HepG2 (cell line): ENCODE measurements at regions not wholly inside any gene's neighbourhood (a gene's known extent, or its start where the extent isn't known, plus 50 kb on each side); places are given as distances from the start of the nearest gene placed in this dataset.

ENCODE experiments used
- ATAC-seq: fragments of 200-7000 bp; cut with Tn5 transposase; 3 replicates; pipeline ENCODE4 v1.9.1; 2020; ENCODE audit warnings: mild to moderate bottlenecking, moderate library complexity
- BruUV-seq: library from RNA; stranded (reverse); fragments of 400-500 nt; replicated peaks from 2 replicates; lab custom pipeline; 2021; lab: Mats Ljungman, UMichigan
- CTCF ChIA-PET: fragments of 300-600 bp; formaldehyde crosslinking; extraction: SDS; loops from one replicate; lab custom pipeline; 2021; ENCODE audit warnings: low total read pairs, inconsistent platforms, low intra/inter-chr PET ratio; lab: Yijun Ruan, JAX
- POLR2A ChIA-PET: fragments of 350-600 bp; sonication (Branson Sonifier 250); formaldehyde crosslinking; loops from one replicate; lab custom pipeline; 2020; ENCODE audit warnings: antibody characterized with exemption, inconsistent platforms; lab: Yijun Ruan, JAX
- DNase-seq: peaks from one replicate; pipeline ENCODE4 v3.0.0-alpha.2; 2015; ENCODE audit warnings: low spot score
- FAIRE-seq: peaks from 3 replicates; lab custom pipeline; 2011; peaks lifted over from hg19 to GRCh38; lab: Jason Lieb, UNC
- H2AFZ ChIP-seq: one replicate; pipeline ENCODE4 v1.6.1; 2011; ENCODE audit warnings: low read length, inconsistent platforms
- H3K27ac ChIP-seq: fragments of 300-600 bp; 3 replicates; pipeline ENCODE4 v1.8.0; 2011; ENCODE audit warnings: mixed run types, mild to moderate bottlenecking, mixed read lengths, low read length, inconsistent platforms; ENCODE audit not compliant: insufficient read depth; ENCODE audit errors: extremely low read length
- H3K27me3 ChIP-seq, 2 experiments: fragments of 200-600 bp in 1 of 2; 2 replicates in 1 of 2; 3 replicates in 1 of 2; pipeline versions ENCODE4 v1.6.0 to v1.8.0; 2011; ENCODE audit warnings: low read length in 2 of 2, mild to moderate bottlenecking in 2 of 2, moderate library complexity in 2 of 2, inconsistent platforms in 1 of 2; ENCODE audit not compliant: insufficient read depth in 2 of 2, control insufficient read depth in 1 of 2
- H3K36me3 ChIP-seq, 2 experiments: fragments of 200-600 bp in 1 of 2; replicated peaks in 1 of 2; 2 replicates in 1 of 2; 3 replicates in 1 of 2; pipeline versions ENCODE4 v1.5.1 to v1.8.0; 2011; ENCODE audit warnings: low read length in 2 of 2, inconsistent platforms in 1 of 2; ENCODE audit not compliant: insufficient read depth in 2 of 2, control insufficient read depth in 1 of 2
- H3K4me1 ChIP-seq: 2 replicates; pipeline ENCODE4 v1.5.1; 2012; ENCODE audit warnings: low read length, inconsistent platforms; ENCODE audit not compliant: insufficient read depth
- H3K4me2 ChIP-seq: 2 replicates; pipeline ENCODE4 v1.6.0; 2011; ENCODE audit warnings: low read depth, low read length, inconsistent platforms
- H3K4me3 ChIP-seq, 3 experiments: fragments of 200-600 bp in 1 of 3; sonication (generic), shearing (Covaris generic) in 1 of 3; replicated peaks in 1 of 3; 2 replicates each; pipeline ENCODE4 v1.5.1; 2011 to 2016; ENCODE audit warnings: low read length in 3 of 3, inconsistent platforms in 2 of 3, low read depth in 2 of 3, mild to moderate bottlenecking in 2 of 3, control low read depth in 1 of 3, mixed read lengths in 1 of 3; ENCODE audit not compliant: insufficient read depth in 1 of 3
- H3K79me2 ChIP-seq: one replicate; pipeline ENCODE4 v1.6.1; 2011; ENCODE audit warnings: low read length, inconsistent platforms; ENCODE audit not compliant: insufficient read depth
- H3K9ac ChIP-seq: 2 replicates; pipeline ENCODE4 v1.6.0; 2011; ENCODE audit warnings: mild to moderate bottlenecking, low read depth, low read length, inconsistent platforms; ENCODE audit not compliant: insufficient read depth
- H3K9me3 ChIP-seq: 2 replicates; pipeline ENCODE4 v1.5.1; 2012; ENCODE audit warnings: mild to moderate bottlenecking, low read length
- H4K20me1 ChIP-seq: 2 replicates; pipeline ENCODE4 v1.6.0; 2011; ENCODE audit warnings: inconsistent platforms, mild to moderate bottlenecking, low read length, moderate library complexity; ENCODE audit not compliant: insufficient read depth
- ARHGAP35 ChIP-seq: sonication (generic); formaldehyde crosslinking; IDR thresholded peaks from 2 replicates; pipeline ENCODE4 v1.9.0; 2022; ENCODE audit warnings: mild to moderate bottlenecking, inconsistent platforms, moderate library complexity, missing genetic modification reagents, borderline replicate concordance
- DMAP1 ChIP-seq: IDR thresholded peaks from 2 replicates; pipeline ENCODE4 v1.6.1; 2016
- EED ChIP-seq: sonication (generic); formaldehyde crosslinking; IDR thresholded peaks from 2 replicates; pipeline ENCODE4 v1.5.0; 2020; ENCODE audit warnings: mild to moderate bottlenecking, missing genetic modification reagents
- MAFG ChIP-seq: sonication (generic); formaldehyde crosslinking; IDR thresholded peaks from 2 replicates; pipeline ENCODE4 v1.5.1; 2020; ENCODE audit warnings: mild to moderate bottlenecking, missing genetic modification reagents
- ZNF33A ChIP-seq: sonication (generic); formaldehyde crosslinking; IDR thresholded peaks from 2 replicates; pipeline ENCODE4 v1.5.1; 2020; ENCODE audit warnings: missing genetic modification reagents, mild to moderate bottlenecking, moderate library complexity, borderline replicate concordance
- ZNF564 ChIP-seq: sonication (generic); formaldehyde crosslinking; IDR thresholded peaks from 2 replicates; pipeline ENCODE4 v1.8.1; 2023; ENCODE audit warnings: mild to moderate bottlenecking, missing genetic modification reagents
- ZNF772 ChIP-seq: sonication (generic); formaldehyde crosslinking; IDR thresholded peaks from 2 replicates; pipeline ENCODE4 v1.5.0; 2020; ENCODE audit warnings: mild to moderate bottlenecking, missing genetic modification reagents
- ZNF841 ChIP-seq: sonication (generic); formaldehyde crosslinking; IDR thresholded peaks from 2 replicates; pipeline ENCODE4 v1.8.1; 2023; ENCODE audit warnings: missing genetic modification reagents, borderline replicate concordance
- WGBS: methylation state at CpG from one replicate; pipeline ENCODE4 v1.1.6; 2017; ENCODE audit warnings: low lambda C conversion rate; 5-methylcytosine and 5-hydroxymethylcytosine counted together
- in situ Hi-C: cut with HindIII; loops from 2 replicates; pipeline ENCODE4 v1.10.0; 2017; ENCODE audit warnings: low pct_unique_long_range_greater_than_20kb; ENCODE audit not compliant: extremely low pct_ligation_motif_present
- intact Hi-C: fragments of 100-400 bp; cut with micrococcal nuclease; formaldehyde crosslinking; loops from one replicate; pipeline ENCODE4 v1.10.0; 2022; ENCODE audit not compliant: unreplicated experiment
- TF ChIP-seq, protein P1 (sequence below): sonication (generic); formaldehyde crosslinking; IDR thresholded peaks from 2 replicates; pipeline ENCODE4 v1.8.0; 2022; ENCODE audit warnings: mild to moderate bottlenecking, missing genetic modification reagents, moderate library complexity
- TF ChIP-seq, protein P2 (sequence below): sonication (generic); formaldehyde crosslinking; IDR thresholded peaks from 2 replicates; pipeline ENCODE4 v1.5.1; 2020; ENCODE audit warnings: missing genetic modification reagents, mild to moderate bottlenecking, borderline replicate concordance
- TF ChIP-seq, protein P3 (sequence below): IDR thresholded peaks from 2 replicates; pipeline ENCODE4 v1.6.1; 2018; ENCODE audit warnings: missing genetic modification reagents
- TF ChIP-seq, protein P4 (sequence below): IDR thresholded peaks from 2 replicates; pipeline ENCODE4 v1.6.1; 2016; ENCODE audit warnings: missing compliant biosample characterization, missing genetic modification reagents, borderline replicate concordance
- TF ChIP-seq, protein P5 (sequence below): sonication (generic); formaldehyde crosslinking; IDR thresholded peaks from 2 replicates; pipeline ENCODE4 v1.5.1; 2020; ENCODE audit warnings: mild to moderate bottlenecking, missing genetic modification reagents, borderline replicate concordance

DNA sequence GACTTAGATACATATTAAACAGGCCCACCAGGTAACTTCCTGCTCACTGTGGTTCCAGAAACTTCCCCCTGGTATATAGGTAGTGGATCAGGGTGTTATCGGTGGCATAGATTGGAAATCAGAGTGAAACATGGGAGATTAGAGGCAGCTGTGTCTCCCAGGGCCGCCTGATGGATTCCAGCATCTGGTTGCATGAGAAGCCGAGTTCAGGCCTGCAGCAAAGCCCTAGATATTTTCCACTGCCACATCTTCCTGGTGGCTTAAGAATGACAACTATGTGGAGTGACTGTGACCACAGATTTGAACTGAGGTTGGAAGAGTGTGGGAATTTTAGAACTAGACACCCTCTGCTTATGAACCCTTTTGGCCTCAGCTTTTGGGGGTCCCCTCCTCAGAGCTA is 184.8 kb upstream of the NTF3 start:
- 3% methylated on average over 3 of the region's 3 CpGs for WGBS
- POLR2A ChIA-PET: no interaction called here
- BruUV-seq: no TSS peak
- H3K79me2 ChIP-seq: no peaks in the 10 kb centered on the region
- H3K9me3 ChIP-seq: no peaks in the 10 kb centered on the region
- FAIRE-seq: no peak
- ATAC-seq: no peak
- intact Hi-C loops (no loop called here), in situ Hi-C loops (no loop called here)
- CTCF ChIA-PET: no interaction called here
- no peak overlapping the region for H3K27ac ChIP-seq
- no peak overlapping the region for H3K4me3 ChIP-seq
- H3K36me3 ChIP-seq: no peaks in the 10 kb centered on the region
- H3K27me3 ChIP-seq: no peaks in the 10 kb centered on the region
- no peak overlapping the region for H2AFZ ChIP-seq
- TF ChIP-seq, protein P1, sequence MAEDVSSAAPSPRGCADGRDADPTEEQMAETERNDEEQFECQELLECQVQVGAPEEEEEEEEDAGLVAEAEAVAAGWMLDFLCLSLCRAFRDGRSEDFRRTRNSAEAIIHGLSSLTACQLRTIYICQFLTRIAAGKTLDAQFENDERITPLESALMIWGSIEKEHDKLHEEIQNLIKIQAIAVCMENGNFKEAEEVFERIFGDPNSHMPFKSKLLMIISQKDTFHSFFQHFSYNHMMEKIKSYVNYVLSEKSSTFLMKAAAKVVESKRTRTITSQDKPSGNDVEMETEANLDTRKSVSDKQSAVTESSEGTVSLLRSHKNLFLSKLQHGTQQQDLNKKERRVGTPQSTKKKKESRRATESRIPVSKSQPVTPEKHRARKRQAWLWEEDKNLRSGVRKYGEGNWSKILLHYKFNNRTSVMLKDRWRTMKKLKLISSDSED (CRISPR knock-in tag): no peak
- TF ChIP-seq EED (CRISPR knock-in tag) (no peak), ZNF33A (CRISPR knock-in tag) (no peak), ZNF564 (CRISPR knock-in tag) (no peak), DMAP1 (CRISPR knock-in tag) (no peak), MAFG (CRISPR knock-in tag) (no peak), ARHGAP35 (CRISPR knock-in tag) (no peak), ZNF772 (CRISPR knock-in tag) (no peak), ZNF841 (no peak)
- TF ChIP-seq, protein P2, sequence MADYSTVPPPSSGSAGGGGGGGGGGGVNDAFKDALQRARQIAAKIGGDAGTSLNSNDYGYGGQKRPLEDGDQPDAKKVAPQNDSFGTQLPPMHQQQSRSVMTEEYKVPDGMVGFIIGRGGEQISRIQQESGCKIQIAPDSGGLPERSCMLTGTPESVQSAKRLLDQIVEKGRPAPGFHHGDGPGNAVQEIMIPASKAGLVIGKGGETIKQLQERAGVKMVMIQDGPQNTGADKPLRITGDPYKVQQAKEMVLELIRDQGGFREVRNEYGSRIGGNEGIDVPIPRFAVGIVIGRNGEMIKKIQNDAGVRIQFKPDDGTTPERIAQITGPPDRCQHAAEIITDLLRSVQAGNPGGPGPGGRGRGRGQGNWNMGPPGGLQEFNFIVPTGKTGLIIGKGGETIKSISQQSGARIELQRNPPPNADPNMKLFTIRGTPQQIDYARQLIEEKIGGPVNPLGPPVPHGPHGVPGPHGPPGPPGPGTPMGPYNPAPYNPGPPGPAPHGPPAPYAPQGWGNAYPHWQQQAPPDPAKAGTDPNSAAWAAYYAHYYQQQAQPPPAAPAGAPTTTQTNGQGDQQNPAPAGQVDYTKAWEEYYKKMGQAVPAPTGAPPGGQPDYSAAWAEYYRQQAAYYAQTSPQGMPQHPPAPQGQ (CRISPR knock-in tag): no peak
- TF ChIP-seq, protein P3, sequence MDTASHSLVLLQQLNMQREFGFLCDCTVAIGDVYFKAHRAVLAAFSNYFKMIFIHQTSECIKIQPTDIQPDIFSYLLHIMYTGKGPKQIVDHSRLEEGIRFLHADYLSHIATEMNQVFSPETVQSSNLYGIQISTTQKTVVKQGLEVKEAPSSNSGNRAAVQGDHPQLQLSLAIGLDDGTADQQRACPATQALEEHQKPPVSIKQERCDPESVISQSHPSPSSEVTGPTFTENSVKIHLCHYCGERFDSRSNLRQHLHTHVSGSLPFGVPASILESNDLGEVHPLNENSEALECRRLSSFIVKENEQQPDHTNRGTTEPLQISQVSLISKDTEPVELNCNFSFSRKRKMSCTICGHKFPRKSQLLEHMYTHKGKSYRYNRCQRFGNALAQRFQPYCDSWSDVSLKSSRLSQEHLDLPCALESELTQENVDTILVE (CRISPR knock-in tag): no peak
- TF ChIP-seq, protein P4, sequence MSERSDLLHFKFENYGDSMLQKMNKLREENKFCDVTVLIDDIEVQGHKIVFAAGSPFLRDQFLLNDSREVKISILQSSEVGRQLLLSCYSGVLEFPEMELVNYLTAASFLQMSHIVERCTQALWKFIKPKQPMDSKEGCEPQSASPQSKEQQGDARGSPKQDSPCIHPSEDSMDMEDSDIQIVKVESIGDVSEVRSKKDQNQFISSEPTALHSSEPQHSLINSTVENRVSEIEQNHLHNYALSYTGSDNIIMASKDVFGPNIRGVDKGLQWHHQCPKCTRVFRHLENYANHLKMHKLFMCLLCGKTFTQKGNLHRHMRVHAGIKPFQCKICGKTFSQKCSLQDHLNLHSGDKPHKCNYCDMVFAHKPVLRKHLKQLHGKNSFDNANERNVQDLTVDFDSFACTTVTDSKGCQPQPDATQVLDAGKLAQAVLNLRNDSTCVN (CRISPR knock-in tag): no peak
- TF ChIP-seq, protein P5, sequence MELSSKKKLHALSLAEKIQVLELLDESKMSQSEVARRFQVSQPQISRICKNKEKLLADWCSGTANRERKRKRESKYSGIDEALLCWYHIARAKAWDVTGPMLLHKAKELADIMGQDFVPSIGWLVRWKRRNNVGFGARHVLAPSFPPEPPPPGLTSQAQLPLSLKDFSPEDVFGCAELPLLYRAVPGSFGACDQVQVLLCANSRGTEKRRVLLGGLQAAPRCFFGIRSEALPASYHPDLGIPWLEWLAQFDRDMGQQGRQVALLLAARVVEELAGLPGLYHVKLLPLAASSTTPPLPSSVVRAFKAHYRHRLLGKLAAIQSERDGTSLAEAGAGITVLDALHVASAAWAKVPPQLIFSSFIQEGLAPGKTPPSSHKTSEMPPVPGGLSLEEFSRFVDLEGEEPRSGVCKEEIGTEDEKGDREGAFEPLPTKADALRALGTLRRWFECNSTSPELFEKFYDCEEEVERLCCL (CRISPR knock-in tag): no peak
- H3K4me1 ChIP-seq: no peaks in the 10 kb centered on the region
- no peak overlapping the region for H3K4me2 ChIP-seq
- no peaks in the 10 kb centered on the region for H4K20me1 ChIP-seq
- H3K9ac ChIP-seq: no peak overlapping the region
- DNase-seq: no peak
